Stomach (tissue), 8 donors: ENCODE measurements at regions not wholly inside any gene's neighbourhood (a gene's known extent, or its start where the extent isn't known, plus 50 kb on each side); places are given as distances from the start of the nearest gene placed in this dataset.

ENCODE experiments used
- DNase-seq, 2 donors: peaks; one replicate each; pipeline versions ENCODE4 v3.0.0 to v3.0.0-alpha.2; 2013 to 2019
- H3K27ac ChIP-seq, 5 donors: fragments of 200-600 bp in 4 of 5; sonication (generic) in 4 of 5; one replicate each; pipeline ENCODE4 v1.5.1; 2013 to 2019; ENCODE audit warnings: mild to moderate bottlenecking in 1 of 5, moderate library complexity in 1 of 5
- H3K27me3 ChIP-seq, 3 donors: fragments of 200-600 bp; sonication (generic); one replicate each; pipeline ENCODE4 v1.5.1; 2017 to 2019; ENCODE audit warnings: mixed run types in 1 of 3
- H3K36me3 ChIP-seq, 4 donors: fragments of 200-600 bp; sonication (generic); 1 replicate in 3 of 4; 2 replicates in 1 of 4; pipeline ENCODE4 v1.5.1; 2016 to 2019
- H3K4me1 ChIP-seq, 4 donors: fragments of 200-600 bp; sonication (generic); one replicate each; pipeline ENCODE4 v1.5.1; 2016 to 2019
- H3K4me3 ChIP-seq, 4 donors: fragments of 200-600 bp; sonication (generic) in 3 of 4; one replicate each; pipeline ENCODE4 v1.5.1; 2016 to 2019; ENCODE audit warnings: mild to moderate bottlenecking in 1 of 4
- H3K9me3 ChIP-seq, 4 donors: fragments of 200-600 bp; sonication (generic); one replicate each; pipeline ENCODE4 v1.5.1; 2016 to 2019
- EP300 ChIP-seq: sonication (generic); formaldehyde crosslinking; IDR thresholded peaks from one replicate; pipeline ENCODE4 v1.6.1; 2017; ENCODE audit warnings: antibody characterized with exemption
- POLR2A ChIP-seq, 4 donors: fragments of 450-650 bp; IDR thresholded peaks; one replicate each; pipeline ENCODE4 v1.6.1; 2016; ENCODE audit warnings: antibody characterized with exemption in 4 of 4, control low read depth in 2 of 4, mild to moderate bottlenecking in 1 of 4, moderate library complexity in 1 of 4
- POLR2AphosphoS5 ChIP-seq, 3 donors: sonication (generic); formaldehyde crosslinking; IDR thresholded peaks; one replicate each; pipeline ENCODE4 v1.6.1; 2016; ENCODE audit warnings: antibody characterized with exemption in 3 of 3
- WGBS, 5 donors: extraction: QIAGEN DNeasy Blood & Tissue Kit in 3 of 5; methylation state at CpG; one replicate each; pipeline versions ENCODE4 v1.1.5 to v1.1.7; 2013 to 2018; 5-methylcytosine and 5-hydroxymethylcytosine counted together
- intact Hi-C: fragments of 100-400 bp; cut with DNase I; formaldehyde crosslinking; loops from one replicate; pipeline ENCODE4 v1.15.1; 2023; ENCODE audit warnings: low total_unique reads
- TF ChIP-seq, protein P1 (sequence below), 7 experiments: fragments of 450-650 bp in 4 of 7; fragments of 200-600 bp in 3 of 7; sonication (generic) in 3 of 7; IDR thresholded peaks; one replicate each; pipeline ENCODE4 v1.5.1; 2016 to 2019; ENCODE audit warnings: antibody characterized with exemption in 7 of 7, control low read depth in 2 of 7, mild to moderate bottlenecking in 1 of 7
- donor health status: healthy with polysubstance abuse.
- donor health status: Bipolar disorder and iron deficiency.
- donor health status: healthy.

DNA sequence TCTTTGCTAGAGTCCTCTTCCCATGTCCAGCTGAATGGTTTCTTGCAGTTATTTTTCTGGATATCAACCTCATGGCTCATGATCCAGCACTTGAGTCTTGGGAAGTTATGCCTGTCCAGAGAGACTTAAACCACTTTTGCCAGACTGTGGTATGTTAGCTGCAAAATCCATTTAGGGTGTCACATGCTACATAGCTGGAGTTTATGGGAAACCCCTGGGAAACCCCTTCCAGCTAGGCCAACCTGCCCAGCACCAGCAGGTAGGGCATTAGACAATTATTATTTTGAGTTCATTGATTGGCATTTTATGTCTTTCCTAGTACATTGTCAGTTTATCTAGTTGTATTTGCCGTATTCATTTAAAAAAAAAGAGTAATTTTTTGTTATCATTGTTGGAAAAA lies 797.8 kb downstream of the EFNB2 start:
- TF ChIP-seq POLR2AphosphoS5 (IDR thresholded peaks at IDR 0.05): no peak
- intact Hi-C loops: no loop called here
- H3K4me3 ChIP-seq: no peak overlapping the region
- no peak overlapping the region for H3K27ac ChIP-seq
- WGBS, 5 donors: 85 to 91% (median 89%) methylated on average over 1 of the region's 1 CpG
- H3K36me3 ChIP-seq: no peaks in the 10 kb centered on the region
- no peaks in the 10 kb centered on the region for H3K27me3 ChIP-seq
- H3K4me1 ChIP-seq: no peaks in the 10 kb centered on the region
- DNase-seq: no peak
- no peaks in the 10 kb centered on the region for H3K9me3 ChIP-seq

DNA sequence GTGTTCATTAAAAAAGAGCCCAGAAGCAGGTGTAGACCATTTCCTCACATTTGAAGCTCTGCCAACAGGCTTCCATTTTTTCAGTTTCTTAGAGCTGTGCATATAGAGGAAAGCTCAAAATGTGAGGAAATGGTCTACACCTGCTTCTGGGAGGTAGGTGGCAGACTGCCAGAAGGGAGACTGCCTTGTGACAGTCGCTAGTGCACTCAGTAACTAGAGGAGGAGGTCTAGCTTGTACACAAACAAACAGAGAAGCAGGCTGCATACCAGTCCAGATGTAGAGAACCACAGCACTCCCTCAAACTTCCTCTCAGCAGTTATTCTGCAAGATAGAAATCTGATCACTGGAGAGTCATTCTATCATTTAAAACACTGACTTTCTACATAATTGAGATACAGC lies 800.2 kb downstream of the EFNB2 start:
- peak in 1 of 2 donors; percentile 17 for DNase-seq
- Histone ChIP-seq H3K9me3 (no peaks in the 10 kb centered on the region), H3K36me3 (no peaks in the 10 kb centered on the region), H3K27ac (no peak overlapping the region), H3K27me3 (no peaks in the 10 kb centered on the region), H3K4me3 (no peak overlapping the region), H3K4me1 (no peaks in the 10 kb centered on the region)
- intact Hi-C loops: no loop called here
- no peak for TF ChIP-seq POLR2AphosphoS5 (IDR thresholded peaks at IDR 0.05)
- TF ChIP-seq, protein P1, sequence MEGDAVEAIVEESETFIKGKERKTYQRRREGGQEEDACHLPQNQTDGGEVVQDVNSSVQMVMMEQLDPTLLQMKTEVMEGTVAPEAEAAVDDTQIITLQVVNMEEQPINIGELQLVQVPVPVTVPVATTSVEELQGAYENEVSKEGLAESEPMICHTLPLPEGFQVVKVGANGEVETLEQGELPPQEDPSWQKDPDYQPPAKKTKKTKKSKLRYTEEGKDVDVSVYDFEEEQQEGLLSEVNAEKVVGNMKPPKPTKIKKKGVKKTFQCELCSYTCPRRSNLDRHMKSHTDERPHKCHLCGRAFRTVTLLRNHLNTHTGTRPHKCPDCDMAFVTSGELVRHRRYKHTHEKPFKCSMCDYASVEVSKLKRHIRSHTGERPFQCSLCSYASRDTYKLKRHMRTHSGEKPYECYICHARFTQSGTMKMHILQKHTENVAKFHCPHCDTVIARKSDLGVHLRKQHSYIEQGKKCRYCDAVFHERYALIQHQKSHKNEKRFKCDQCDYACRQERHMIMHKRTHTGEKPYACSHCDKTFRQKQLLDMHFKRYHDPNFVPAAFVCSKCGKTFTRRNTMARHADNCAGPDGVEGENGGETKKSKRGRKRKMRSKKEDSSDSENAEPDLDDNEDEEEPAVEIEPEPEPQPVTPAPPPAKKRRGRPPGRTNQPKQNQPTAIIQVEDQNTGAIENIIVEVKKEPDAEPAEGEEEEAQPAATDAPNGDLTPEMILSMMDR (IDR thresholded peaks at IDR 0.05): no peak
- TF ChIP-seq EP300: no peak
- no peak for TF ChIP-seq POLR2A (IDR thresholded peaks at IDR 0.05)
- WGBS, 5 donors: 27 to 50% (median 38%) methylated on average over 1 of the region's 1 CpG

DNA sequence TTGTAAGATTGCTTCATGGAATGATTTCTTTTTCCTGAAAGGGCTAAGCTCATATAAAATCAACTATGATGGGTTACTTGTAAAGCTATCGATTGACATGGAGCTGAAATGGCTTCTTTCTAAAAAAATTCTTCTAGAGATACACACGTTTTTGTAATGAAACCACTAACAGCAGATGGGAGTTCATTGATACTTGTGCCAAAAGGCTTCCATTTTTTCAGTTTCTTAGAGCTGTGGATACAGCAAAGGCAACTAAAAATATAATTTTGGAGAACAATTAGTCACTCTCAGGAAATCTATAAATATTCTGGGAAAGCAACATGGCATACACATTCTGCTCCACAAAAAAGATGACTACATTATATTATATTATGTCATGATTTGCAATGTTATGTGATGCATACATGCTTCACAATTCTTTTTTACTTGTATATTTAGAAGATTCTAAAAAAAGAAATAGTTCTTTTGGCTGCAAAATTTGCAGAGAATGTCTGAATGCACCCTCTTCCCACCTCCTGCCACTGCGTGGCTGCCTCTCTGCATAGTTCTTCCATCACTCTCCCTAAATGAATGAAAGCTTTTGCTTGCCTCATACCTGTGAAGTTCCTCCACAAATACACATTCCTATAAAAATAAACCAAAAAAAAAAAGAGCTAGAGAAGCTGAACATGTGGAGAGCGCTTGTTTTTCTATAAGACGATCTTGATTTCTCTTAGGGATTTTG lies 802.5 kb downstream of the EFNB2 start:
- WGBS, 5 donors: 81 to 84% (median 82%) methylated on average over 5 of the region's 5 CpGs
- no peak overlapping the region for H3K27ac ChIP-seq

DNA sequence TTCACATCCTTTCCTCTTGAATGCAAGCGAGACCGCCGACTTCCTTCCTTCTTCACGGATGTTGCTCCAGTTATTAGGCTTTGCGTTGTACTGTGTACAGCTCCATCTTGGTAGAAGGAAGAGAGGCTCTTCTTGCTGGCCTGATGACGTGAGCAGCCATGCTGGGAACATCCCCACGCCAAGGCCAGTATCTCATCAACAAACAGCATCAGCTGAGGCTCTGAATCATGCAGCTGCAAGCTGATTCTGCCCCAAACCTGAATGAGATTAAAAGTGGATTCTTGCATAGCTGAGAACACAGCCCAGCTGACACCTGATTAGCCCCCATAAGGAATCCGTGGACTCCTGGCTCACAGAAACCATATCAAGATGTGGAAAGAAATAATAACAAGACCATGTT lies 809.6 kb downstream of the EFNB2 start:
- Histone ChIP-seq H3K27me3 (no peaks in the 10 kb centered on the region), H3K4me3 (no peak overlapping the region), H3K9me3 (no peaks in the 10 kb centered on the region), H3K4me1 (no peaks in the 10 kb centered on the region), H3K36me3 (no peaks in the 10 kb centered on the region), H3K27ac (no peak overlapping the region)
- no peak for DNase-seq
- intact Hi-C loops: no loop called here
- TF ChIP-seq, protein P1 (IDR thresholded peaks at IDR 0.05): no peak
- TF ChIP-seq POLR2A (IDR thresholded peaks at IDR 0.05) (no peak), POLR2AphosphoS5 (IDR thresholded peaks at IDR 0.05) (no peak), EP300 (no peak)
- WGBS, 5 donors: 80 to 89% (median 88%) methylated on average over 8 of the region's 8 CpGs

More for the DNA sequence above, 802.5 kb downstream of the EFNB2 start:
- Histone ChIP-seq H3K36me3 (no peaks in the 10 kb centered on the region), H3K9me3 (no peaks in the 10 kb centered on the region), H3K4me1 (no peaks in the 10 kb centered on the region), H3K27me3 (no peaks in the 10 kb centered on the region), H3K4me3 (no peak overlapping the region)
- DNase-seq: no peak
- intact Hi-C loops: no loop called here
- no peak for TF ChIP-seq POLR2AphosphoS5 (IDR thresholded peaks at IDR 0.05)
- no peak for TF ChIP-seq EP300
- TF ChIP-seq POLR2A (IDR thresholded peaks at IDR 0.05): no peak
- TF ChIP-seq, protein P1 (IDR thresholded peaks at IDR 0.05): no peak

DNA sequence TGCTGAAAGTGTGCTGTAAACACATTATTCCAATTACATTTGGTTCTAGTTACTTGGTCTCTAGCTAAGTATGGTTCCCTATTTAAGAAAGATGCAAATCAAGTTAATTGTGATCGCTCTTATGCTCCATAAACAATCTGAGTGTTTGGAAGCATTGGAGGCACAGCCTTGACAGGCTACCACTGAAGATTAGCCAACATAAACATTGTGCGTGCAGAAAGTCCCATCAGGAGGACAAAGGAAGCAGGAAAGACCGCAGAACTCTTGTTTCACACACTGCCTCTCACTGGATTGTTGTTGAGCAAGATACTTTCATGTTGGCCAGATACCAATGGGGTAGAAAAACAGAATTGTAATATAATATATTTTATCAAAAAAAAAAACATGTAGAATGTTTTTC lies 814.4 kb downstream of the EFNB2 start:
- Histone ChIP-seq H3K27me3 (no peaks in the 10 kb centered on the region), H3K27ac (no peak overlapping the region), H3K4me3 (no peak overlapping the region), H3K36me3 (no peaks in the 10 kb centered on the region), H3K4me1 (no peaks in the 10 kb centered on the region), H3K9me3 (peaks cover 0 to 3% (median 0%) of the 10 kb centered on the region in 4 donors)
- 52 to 75% (median 64%) methylated on average over 3 of the region's 3 CpGs for WGBS, 5 donors
- TF ChIP-seq, protein P1 (IDR thresholded peaks at IDR 0.05): no peak
- TF ChIP-seq EP300 (no peak), POLR2A (IDR thresholded peaks at IDR 0.05) (no peak), POLR2AphosphoS5 (IDR thresholded peaks at IDR 0.05) (no peak)
- peak in 1 of 2 donors; percentile 25 for DNase-seq
- intact Hi-C loops: no loop called here
